Progenitor cell of endocrine pancreas (in vitro differentiated cells): ENCODE measurements at regions not wholly inside any gene's neighbourhood (a gene's known extent, or its start where the extent isn't known, plus 50 kb on each side); places are given as distances from the start of the nearest gene placed in this dataset.

Experiments
- DNase-seq: peaks from one replicate; pipeline ENCODE4 v3.0.0; 2021; ENCODE audit warnings: low spot score; ENCODE audit not compliant: unreplicated experiment
- H3K27ac Mint-ChIP-seq: 2 replicates; pipeline ENCODE4 v1.8.0; 2021; ENCODE audit warnings: mild to moderate bottlenecking, moderate library complexity, mixed read lengths
- H3K27me3 Mint-ChIP-seq: 2 replicates; pipeline ENCODE4 v1.8.0; 2021; ENCODE audit warnings: mixed read lengths
- H3K36me3 Mint-ChIP-seq: 2 replicates; pipeline ENCODE4 v1.8.0; 2022; ENCODE audit warnings: mixed read lengths; ENCODE audit not compliant: insufficient read depth
- H3K4me1 Mint-ChIP-seq: 2 replicates; pipeline ENCODE4 v1.8.0; 2021; ENCODE audit warnings: low read depth, mixed read lengths
- H3K4me3 Mint-ChIP-seq: 2 replicates; pipeline ENCODE4 v1.8.0; 2021; ENCODE audit warnings: low read depth, mild to moderate bottlenecking, moderate library complexity, mixed read lengths
- H3K9me3 Mint-ChIP-seq: 2 replicates; pipeline ENCODE4 v1.8.0; 2021; ENCODE audit warnings: low read depth, mixed read lengths
- TF ChIP-seq, protein P1 (sequence below): fragments of 200-600 bp; sonication (generic); IDR thresholded peaks from one replicate; pipeline ENCODE4 v1.5.0; 2021; ENCODE audit warnings: antibody characterized with exemption, mild to moderate bottlenecking; ENCODE audit not compliant: unreplicated experiment

DNA sequence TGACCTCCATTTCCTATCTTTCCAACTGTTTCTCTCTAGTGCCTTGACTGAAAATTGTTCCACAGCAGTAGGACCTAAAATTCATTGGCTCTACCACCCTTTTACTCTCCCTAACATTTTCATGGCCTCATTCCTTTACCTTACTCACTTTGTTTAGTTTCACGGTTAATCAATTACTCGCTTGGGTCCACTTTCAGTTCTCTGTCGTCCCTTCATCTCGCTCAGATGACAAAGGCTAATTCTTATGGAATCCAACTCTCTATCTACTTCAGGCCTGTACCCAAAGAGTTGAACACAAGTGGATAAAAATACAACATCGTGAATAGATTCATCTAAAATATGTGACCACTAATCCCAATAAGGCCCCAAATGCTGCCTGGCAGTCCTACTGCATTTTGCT, 85.9 kb upstream of the ADO start:
- H3K27ac Mint-ChIP-seq: no peak overlapping the region
- H3K9me3 Mint-ChIP-seq: no peaks in the 10 kb centered on the region
- H3K27me3 Mint-ChIP-seq: no peaks in the 10 kb centered on the region
- H3K36me3 Mint-ChIP-seq: no peaks in the 10 kb centered on the region
- peaks cover 4% of the 10 kb centered on the region for H3K4me1 Mint-ChIP-seq
- no peak for DNase-seq
- H3K4me3 Mint-ChIP-seq: no peak overlapping the region
- TF ChIP-seq, protein P1, sequence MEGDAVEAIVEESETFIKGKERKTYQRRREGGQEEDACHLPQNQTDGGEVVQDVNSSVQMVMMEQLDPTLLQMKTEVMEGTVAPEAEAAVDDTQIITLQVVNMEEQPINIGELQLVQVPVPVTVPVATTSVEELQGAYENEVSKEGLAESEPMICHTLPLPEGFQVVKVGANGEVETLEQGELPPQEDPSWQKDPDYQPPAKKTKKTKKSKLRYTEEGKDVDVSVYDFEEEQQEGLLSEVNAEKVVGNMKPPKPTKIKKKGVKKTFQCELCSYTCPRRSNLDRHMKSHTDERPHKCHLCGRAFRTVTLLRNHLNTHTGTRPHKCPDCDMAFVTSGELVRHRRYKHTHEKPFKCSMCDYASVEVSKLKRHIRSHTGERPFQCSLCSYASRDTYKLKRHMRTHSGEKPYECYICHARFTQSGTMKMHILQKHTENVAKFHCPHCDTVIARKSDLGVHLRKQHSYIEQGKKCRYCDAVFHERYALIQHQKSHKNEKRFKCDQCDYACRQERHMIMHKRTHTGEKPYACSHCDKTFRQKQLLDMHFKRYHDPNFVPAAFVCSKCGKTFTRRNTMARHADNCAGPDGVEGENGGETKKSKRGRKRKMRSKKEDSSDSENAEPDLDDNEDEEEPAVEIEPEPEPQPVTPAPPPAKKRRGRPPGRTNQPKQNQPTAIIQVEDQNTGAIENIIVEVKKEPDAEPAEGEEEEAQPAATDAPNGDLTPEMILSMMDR: no peak

DNA sequence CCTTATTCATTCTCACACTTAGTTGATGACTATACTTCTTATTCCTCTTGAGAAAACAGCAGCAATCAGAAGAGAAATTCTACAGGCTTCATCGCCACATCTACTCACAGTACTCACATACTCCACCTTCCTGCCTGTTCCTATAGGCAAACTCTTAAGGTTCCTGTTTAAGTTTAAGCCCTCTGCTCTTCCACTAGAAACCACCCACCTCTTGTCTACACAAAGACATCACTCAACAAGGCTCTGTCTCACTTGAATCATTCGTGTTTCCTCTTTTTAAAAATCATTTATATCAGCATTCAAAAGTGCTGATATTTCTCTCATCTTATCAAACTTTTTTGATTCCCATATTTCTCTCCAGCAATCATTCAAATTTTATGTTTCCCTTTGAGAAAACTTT, 85.5 kb upstream of the ADO start:
- H3K27me3 Mint-ChIP-seq: no peaks in the 10 kb centered on the region
- no peaks in the 10 kb centered on the region for H3K36me3 Mint-ChIP-seq
- peaks cover 4% of the 10 kb centered on the region for H3K4me1 Mint-ChIP-seq
- TF ChIP-seq, protein P1: no peak
- H3K27ac Mint-ChIP-seq: no peak overlapping the region
- no peaks in the 10 kb centered on the region for H3K9me3 Mint-ChIP-seq
- no peak for DNase-seq
- no peak overlapping the region for H3K4me3 Mint-ChIP-seq

DNA sequence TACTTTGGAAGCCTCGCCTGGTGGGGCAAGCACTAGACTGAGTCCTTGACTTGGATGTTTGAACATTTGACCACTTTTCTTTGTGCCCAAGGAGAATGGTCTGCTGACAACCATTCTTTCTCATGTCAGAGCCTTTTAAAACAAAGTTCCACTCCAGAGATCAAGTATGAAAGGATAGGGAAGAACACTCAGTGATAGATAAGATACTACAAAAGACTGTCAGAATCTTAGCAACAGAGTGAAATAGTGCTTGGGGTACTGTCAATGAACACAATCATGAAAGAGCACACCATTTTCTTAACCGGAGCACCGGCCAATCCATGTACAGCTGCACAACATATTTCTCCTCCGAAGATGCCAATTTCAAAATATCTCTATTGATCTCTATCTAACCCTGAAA, 82.8 kb upstream of the ADO start:
- H3K4me3 Mint-ChIP-seq: no peak overlapping the region
- DNase-seq: no peak
- peaks cover 8% of the 10 kb centered on the region for H3K27me3 Mint-ChIP-seq
- H3K9me3 Mint-ChIP-seq: no peaks in the 10 kb centered on the region
- no peaks in the 10 kb centered on the region for H3K4me1 Mint-ChIP-seq
- H3K36me3 Mint-ChIP-seq: no peaks in the 10 kb centered on the region
- TF ChIP-seq, protein P1: no peak
- no peak overlapping the region for H3K27ac Mint-ChIP-seq

DNA sequence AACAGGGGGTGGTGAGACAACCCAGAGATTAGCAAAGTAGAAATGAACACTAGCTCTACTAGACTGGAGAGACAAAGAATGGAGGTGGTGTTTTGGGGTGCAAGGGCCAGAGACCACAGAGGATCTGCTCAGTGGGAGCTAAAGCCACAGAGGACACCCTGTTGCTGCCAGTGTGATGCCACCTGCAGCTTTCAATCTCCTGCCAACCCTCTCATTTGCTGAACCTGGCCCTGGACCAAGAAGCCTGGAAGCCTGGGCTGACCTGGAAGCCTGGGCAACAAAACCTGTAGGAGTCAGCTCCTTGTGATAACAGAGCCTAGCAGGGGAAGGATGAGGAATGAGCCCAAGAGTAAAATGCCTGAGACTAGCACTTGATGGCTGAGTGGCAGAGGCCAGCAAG, 81.1 kb upstream of the ADO start:
- no peaks in the 10 kb centered on the region for H3K9me3 Mint-ChIP-seq
- H3K27me3 Mint-ChIP-seq: peaks cover 8% of the 10 kb centered on the region
- TF ChIP-seq, protein P1: no peak
- no peak for DNase-seq
- H3K36me3 Mint-ChIP-seq: no peaks in the 10 kb centered on the region
- H3K27ac Mint-ChIP-seq: no peak overlapping the region
- H3K4me1 Mint-ChIP-seq: no peaks in the 10 kb centered on the region
- no peak overlapping the region for H3K4me3 Mint-ChIP-seq

DNA sequence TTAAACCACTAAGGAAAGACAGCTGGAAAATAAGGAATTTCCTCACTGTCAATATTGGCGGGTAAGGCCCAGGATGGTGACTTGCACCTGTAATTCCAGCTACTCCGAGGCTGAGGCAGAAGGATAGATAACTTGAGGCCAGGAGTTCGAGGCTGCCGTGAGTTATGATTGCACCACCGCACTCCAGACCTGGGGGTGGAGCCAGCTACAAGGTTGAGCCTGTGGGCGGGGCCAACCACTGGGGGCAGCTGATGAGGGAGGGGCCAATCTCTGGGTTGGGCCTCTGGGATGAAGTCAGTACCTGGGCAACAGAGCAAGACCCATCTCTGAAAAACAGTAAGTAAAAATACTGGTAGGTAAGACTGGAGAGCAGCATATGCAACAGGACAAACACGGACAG, 80.1 kb upstream of the ADO start:
- Mint-ChIP-seq H3K9me3 (no peaks in the 10 kb centered on the region), H3K27ac (no peak overlapping the region), H3K36me3 (no peaks in the 10 kb centered on the region), H3K27me3 (peaks cover 8% of the 10 kb centered on the region), H3K4me3 (no peak overlapping the region), H3K4me1 (no peaks in the 10 kb centered on the region)
- TF ChIP-seq, protein P1: no peak
- no peak for DNase-seq
